CD4-positive, alpha-beta T cell treated with Interleukin-17A for 4 hours (primary cell): ENCODE measurements at regions not wholly inside any gene's neighbourhood (a gene's known extent, or its start where the extent isn't known, plus 50 kb on each side); places are given as distances from the start of the nearest gene placed in this dataset.

Source experiments
- DNase-seq: peaks from one replicate; pipeline ENCODE4 v3.0.0-alpha.2; 2020; ENCODE audit warnings: mixed read lengths

DNA sequence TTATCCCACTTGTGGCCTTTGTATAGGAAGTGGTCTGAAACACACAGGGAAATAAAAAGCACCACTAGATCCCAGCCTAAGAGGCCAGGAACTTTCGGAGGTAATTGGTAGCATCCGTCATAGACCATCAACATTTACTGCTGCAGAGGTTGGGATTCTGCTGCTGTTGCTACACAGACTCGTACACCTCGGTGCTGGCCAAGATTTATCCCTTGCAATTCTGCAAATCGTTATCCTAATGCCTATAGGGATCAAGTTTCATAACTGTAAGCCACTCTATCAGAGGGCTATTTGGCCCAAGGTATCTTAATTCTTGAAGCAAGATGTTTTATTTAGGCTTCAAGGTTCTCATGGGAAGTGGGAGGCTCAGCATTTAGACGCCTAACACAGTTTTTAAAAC is 913.6 kb downstream of the GALC start:
- DNase-seq: no peak

DNA sequence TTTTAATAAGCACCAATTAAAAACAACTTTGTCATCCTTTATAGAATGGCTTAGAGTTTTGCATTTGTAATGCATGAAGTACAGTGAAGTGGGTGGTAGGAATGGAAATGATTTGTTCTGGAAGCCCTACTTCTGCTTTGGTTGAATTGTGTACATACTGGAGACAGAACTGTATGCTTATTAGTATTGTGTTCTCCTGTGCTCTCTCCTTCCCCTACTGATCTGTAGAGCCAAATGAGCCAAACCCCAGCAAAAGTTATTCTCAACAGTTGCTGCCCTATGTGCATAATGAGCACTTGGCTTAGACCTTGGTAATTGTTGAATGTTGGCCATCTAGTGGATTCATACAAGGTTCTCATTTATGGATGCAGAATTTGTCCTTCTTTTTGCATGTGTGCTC is 916.1 kb downstream of the GALC start:
- no peak for DNase-seq

DNA sequence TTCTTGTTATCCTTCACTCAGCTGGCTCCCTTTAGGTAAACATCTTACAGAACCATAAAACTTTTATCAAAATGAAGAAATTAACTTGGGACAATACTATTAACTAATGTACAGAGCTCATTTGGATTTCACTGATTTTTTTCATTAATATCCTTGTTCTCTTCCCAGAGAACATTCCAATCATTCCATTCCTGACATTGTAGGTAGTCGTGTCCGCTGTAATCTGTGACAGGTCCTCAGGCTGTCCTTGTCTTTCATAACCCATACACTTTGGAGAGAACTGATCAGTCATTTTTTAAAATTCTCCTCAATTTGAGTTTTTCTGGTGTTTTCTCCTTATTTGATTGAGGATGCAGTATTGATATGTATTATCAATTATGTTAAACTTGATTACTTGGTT is 916.8 kb downstream of the GALC start:
- no peak for DNase-seq

DNA sequence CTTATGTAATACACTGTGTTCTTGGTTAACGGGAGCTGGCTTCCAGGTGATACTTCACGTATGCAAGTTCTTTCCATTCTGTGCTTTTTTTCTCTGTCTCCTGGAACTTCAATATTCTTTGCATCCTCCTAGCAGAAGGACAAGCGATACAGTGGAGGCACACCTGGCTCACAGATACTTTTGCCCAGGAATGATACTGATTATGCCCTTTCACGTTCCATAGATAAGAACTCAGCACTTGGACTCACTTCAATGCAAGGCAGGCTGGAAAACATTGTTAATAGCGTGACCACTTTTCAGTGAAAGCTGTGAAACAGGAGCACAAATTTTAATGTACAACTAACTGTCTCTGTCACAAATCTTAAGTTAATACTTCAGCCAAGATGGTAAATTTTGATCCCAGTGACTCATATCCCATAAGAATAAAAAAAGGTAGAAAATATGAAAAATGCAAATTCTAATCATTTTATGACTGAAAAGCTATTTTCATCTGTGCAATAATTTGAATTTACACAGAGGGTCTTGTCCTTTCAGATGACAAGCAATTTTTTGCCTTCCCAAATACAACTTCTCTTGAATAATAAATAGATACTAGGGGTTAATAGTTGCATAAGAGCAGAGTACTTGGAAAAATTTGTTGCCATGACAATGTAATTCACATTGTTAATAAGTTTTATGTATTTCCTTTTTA is 919.0 kb downstream of the GALC start:
- no peak for DNase-seq

DNA sequence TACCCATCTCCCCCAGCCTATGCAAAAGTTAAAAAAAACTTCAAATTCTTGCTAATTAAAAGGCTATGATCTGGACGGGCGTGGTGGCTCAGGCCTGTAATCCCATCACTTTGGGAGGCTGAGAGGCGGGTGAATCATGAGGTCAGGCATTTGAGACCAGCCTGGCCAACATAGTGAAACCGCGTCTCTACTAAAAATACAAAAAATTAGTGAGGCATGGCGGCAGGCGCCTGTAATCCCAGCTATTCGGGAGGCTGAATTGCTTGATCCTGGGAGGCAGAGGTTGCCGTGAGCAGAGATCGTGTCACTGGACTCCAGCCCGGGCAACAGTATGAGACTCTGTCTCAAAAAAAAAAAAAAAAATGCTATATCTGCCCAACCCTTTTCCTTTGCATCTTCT is 925.4 kb downstream of the GALC start:
- no peak for DNase-seq

DNA sequence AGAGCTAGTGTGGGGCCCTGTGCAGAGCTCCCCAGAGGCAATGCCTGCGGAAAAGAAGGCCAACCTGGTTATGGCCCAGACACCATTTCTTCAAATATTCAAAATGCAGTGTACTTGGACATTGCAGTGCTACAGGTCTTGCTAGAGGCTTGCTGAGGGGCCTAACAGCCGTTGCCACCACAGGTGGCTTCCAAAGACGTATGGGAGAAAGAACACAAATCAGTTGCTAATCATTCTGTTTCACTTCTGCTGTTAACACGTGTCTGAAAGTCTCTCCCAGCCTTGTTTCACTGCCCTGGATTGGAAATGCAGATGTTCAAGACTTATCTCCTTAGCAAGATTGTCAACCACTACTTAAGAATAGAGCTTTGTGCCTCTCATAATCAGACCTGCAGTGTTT is 925.9 kb downstream of the GALC start:
- DNase-seq: no peak

DNA sequence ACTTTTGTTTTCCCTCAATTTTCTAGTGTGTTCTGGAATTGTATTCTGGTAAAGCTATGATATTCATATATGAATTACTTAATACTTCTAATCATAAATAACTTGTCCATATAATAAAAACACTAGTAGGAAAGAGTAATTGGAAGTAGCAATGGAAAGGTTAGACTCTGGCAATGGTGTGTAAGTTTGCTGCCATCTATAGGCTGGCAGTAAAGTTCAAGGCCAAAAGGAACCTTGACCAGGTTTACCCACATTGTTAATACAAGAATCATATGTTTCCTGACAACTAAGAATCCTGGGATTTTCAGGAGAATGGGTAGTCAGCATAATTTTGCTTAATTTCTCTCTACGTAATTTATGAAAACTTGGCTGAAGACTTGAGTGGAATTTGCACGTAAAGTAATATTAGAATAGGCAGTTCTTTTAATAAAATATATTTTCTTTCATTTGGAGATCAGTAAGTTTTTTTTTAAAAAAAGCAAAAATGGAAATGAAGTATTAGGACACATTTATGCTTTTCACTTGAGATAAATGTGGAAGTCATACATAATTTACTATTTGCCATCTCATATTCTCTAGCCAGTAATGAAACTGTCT is 926.7 kb downstream of the GALC start:
- no peak for DNase-seq

DNA sequence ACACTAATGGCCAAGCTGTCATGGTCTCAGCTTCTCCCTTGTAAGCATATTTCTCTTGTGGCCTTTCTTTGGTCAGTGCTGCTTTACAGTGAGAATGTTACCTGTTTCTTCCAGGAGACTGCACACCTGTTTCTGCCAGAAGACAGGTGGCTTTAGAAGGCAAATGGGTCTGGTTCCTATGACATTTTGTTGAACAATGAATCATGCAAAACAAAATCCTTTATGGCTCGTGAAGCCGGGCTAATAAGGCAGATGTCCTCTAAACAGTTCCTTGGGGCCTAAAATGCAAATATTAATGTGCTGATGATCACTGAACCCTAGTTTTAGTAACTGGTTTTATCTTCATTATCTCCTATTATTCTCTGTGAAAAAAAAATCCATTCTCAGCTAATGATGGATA is 927.6 kb downstream of the GALC start:
- DNase-seq: no peak

DNA sequence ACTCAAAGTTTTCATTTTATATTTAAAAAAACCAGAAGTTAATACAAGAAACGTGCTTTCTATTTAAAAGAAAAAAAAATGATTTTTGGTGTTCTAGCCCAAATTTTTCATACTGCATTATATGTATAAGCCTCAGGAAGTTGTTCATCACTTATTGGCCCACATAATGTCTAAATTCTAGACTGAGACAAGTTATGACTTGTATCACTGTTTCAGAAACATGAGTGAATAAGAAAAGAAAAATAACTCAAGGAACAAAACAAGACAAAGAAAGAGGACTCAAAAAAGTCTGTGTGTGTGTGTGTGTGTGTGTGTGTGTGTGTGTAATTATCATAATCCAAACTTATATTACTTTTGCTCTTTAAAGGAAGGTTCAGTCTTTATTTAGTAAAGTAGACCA is 929.8 kb downstream of the GALC start:
- DNase-seq: no peak

DNA sequence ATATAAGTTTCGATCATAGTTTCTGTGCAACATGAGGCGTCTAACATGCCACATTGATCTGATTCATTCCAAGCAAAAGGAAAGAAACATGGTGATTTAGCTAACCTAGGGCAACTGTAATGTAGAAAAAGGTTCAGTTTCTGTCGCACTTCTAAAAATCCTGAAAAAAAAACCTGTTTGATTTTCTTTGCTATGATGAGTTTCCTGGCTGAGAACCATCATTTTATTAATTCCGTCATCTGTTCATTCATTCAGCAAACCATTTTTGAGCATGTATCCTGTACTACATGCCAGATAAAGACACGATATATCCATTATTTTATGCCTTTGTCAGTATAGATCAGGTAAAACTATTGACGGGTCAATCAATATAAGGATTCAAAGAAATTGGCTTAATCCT is 932.6 kb downstream of the GALC start:
- no peak for DNase-seq

DNA sequence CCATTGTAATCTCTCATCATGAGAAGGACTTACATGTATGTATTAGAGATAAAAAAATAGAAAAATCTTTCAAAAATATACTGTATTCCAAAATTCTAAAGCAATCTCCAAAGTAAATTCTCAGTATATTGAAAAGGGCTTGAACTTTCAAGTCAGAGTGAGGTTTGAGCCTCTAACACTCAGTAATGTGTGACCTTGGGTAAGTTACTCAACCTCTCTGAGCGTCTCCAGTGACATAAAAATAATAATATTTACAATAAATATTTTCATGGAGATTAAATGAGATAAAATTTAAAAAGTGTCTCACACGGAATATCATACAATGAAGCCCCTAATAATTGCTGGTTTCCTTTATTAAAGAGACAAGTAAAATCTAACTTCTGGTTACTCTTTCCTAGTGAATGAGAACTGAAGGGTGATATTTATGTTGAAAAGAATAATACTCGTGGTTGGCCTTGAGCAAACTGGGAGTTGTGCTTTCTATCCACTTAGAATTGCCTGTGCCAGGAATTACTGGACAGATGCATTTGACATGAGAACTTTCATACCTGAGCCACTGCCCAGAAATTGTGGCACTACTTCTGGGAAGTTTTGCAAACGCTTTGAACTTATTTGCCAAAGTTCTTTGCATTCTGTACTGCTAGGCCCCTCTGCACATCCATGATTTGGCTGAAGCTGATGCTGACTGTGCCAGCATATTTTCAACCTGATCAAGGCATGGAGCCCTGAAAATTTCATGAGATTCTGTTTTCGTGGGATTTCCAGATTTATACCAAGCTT is 933.7 kb downstream of the GALC start:
- no peak for DNase-seq

DNA sequence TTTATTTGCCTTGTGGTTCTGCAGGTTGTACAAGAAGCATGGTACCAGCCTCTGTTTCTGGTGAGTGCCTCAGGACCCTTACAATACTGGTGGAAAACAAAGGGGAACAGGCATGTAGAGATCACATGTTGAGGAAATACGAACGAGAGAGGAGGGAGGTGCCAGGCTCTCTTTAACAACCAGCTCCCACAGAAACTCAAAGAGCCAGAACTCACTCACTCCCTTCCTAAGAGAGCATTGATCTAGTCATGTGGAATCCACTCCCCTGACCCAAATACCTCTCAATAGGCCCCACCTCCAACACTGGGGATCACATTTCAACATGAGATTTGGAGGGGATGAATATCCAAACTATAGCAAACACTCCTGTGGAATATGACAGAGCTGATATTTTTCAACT is 938.0 kb downstream of the GALC start:
- DNase-seq: no peak

DNA sequence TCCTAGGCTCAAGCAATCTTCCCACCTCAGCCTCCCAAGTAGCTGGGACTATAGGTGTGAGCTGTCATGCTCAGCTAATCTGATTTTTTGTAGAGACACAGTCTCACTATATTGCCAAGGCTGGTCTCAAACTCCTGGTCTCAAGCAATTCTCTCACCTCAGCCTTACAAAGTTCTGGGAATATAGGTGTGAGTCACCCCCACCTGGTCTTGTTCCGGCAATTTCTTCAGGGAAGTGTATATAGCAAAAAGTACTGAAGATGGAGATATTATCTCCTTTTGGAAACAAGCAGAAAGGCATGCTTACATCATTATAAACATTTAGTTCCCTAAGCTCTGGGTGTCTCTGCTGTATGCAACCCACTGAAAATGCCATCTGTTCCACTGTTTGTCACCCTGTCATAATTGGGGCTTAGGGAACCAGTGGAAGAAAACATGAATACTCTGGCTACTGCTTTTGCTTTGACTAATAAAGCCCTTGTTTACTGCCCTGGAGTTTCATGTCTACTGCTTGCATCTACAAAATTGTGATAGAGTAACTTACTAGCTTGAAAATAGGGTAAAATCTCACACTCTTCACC is 940.2 kb downstream of the GALC start:
- no peak for DNase-seq

DNA sequence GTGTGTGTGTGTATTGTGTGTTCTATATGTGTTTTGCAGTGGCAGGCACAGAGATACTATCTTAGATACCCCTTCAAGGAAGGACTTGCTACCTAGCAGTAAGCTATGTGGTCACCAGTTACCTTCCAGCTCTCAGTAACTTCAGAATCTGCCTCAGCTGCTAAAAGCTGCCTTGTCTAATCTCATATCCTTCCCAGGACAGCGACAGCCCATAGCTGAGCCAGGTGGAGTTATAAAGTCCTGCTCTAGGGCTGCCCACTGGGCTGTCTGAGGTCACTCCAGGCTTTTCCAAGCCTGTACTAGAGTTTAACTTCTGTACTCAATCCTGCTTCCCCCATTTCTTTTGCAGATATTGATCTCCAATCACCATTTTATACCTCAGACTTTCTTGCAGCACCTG is 942.6 kb downstream of the GALC start:
- no peak for DNase-seq

DNA sequence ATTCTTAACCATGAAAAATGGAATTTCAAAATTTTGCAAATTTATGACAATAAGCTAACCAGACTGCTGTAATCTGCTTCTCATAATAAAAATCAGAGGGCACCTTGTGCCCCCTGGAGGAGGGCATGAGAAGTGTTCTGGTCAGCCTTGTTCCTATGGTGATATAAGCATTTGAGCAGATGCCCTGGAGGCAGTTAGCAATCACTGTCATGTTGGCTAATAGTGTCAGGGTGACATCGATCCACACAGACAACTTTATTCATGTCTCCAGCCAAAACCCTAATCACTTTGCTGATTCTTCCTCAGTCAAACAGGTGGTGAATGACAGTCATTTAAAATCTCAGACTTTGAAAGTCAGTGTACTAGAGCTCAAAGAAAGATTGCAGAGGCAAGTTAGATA is 943.0 kb downstream of the GALC start:
- no peak for DNase-seq

DNA sequence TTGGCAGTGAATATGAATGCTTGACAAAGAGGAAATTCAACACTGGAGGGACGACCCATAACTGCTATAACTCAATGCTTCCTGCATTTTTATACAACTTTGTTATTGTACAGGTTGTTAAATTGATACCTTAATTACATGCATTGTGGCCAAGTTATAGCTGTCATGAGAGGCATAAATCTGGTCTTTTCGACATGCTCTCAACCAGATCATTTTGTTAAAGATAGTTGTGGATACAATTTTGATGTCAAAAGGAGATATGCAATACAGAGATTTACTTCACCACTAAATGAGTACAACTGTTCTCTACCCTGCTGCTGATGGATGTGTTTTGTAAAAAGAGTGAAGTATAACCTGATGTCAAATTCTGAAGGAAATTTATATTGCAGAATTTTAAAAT is 946.0 kb downstream of the GALC start:
- DNase-seq: no peak

DNA sequence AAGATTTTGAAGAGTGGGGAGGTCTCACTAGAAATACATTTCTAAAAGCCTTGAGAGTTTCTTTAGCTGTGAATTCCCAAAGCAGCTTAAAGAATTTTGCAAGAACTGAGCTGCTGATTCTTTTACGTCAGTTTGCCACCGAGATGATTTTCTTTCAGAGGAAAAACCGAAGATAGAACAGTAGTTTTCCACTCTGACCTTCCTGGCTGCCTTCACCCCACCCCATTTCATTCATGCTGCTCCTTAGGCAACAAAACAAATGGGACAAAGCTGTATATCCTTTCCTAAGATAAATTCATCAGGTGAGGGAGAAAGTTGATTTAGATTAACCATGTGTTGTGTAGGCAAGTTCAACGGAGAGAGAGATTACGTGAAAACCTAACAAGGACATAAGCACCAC is 947.0 kb downstream of the GALC start:
- no peak for DNase-seq

DNA sequence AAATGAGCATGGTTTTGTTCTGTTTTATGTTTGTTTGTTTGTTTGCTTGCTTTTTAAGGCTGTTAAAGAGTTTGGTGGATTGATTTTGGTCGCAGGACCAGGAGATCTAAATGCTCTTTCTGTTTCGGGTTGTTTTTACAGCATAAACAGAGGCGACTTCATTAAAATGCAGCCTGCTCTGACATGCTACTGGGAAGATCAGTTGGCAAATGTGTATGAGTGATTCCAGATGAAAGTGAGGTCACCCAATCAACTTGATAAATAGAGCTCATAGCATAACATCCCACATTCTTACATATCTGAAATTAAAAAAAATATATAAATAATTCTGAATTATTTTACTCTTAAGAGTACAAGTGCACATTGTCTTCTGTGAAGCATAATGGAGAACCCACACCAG is 947.7 kb downstream of the GALC start:
- DNase-seq: no peak

DNA sequence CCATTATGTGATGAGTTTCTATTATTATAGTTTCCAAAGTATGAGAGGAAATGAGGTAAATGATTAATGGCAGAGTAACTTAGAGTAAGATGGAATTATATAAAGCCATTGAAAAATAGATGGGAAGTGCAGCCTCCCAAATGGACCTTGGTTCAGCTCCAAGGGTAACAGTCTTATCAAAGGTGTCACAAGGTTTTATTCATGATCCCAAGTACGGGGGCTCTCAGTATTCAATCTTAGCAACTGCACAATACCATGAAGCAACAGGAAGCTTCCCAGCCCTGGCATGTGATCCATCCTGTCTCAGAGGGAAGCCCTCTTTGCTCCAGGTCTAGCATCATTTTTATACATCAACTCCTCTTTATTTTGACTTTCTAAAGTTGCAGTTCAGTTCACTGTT is 948.2 kb downstream of the GALC start:
- DNase-seq: no peak

DNA sequence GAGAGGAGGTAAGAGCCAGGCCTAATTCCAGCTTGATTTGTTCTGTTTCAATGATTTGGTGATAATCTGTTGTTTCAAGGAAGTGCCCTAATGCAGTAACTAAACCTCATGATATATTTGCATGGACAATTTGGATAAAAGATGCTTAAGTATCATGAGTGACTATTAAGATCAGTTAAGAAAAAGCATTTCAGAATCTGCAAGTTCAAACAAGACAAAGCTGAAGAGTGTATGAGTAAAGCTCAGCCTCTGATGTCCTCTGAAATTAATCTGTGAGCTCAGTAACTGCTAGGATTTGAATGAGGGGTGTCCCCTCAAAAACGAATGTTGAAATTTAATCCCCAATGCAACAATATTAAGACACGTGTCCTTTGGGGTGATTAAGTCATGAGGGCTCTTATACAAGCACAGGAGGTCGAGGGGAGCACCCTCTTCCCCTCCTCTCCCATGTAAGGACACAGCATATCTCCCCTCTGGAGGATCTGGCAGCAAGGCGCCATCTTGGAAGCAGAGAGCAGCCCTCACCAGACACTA is 949.2 kb downstream of the GALC start:
- DNase-seq: no peak

DNA sequence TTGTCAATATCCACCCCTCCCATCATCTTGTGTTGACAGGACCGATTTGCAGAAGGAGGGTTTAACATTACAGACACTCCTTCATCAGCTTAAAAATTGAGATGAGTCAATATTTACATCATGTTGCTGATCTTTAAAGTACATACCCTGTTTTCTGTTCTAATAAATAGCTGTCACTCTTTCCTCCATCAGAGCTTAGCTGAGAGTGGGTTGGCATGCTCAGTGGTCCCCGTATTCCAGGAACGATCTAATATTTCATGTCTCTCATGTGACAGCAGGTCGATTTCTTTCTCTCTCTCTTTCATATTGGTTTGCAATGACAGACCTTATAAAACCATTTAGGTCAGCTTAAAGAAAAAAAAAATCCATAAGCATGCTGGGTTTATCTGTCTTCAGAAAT is 950.6 kb downstream of the GALC start:
- DNase-seq: no peak

DNA sequence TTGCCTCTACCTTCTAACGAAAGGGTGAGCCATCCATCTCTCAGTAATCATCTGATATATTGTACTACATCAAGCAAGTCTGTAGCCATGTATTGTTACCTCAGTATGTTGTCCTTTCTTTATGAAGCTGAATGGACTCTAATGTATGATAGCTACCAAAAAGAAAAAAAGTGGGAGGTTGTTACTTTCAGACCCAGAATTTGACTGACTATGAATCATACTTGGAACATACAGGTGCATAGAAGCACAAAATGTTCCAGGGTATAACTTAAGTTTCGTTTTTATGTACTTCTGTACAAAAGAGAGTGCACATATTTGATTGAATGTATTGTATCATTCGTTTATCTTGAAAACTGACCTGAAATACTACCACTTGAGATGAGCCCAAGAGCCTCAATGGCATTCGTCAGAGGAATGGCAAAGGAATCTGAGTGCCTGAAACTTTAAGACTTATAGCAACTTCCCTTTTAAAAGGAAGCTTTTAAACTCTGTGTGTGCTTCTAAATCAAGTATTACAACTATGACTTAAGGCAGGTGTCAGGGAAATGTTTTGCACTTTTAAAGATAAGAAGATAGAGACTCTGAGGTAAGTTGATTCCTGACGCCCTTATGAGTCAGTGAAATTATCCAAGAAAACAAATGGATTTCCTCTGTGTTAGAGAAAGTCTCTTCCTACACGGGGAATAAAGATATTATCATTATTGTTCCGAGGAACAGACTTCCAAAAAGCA is 951.5 kb downstream of the GALC start:
- DNase-seq: no peak

DNA sequence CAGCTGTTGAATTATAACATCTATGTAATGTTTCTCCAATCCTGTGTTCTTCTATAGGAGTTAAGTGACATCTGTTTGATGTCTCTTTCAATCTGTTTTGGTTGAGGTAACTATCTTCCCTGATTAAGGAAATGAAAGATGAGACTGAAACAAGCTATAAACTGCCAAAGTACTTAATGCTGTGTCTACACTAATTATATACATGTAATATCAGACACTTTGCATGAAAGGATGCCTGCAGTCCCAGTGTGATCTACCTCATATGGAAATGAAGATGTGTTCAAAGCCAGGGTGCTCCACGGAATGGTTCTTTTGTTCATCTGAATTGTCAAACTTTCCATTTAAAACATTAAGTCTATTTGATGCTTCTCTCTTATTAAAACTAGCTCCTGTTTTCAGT is 958.3 kb downstream of the GALC start:
- DNase-seq: no peak
